Stimulated activated memory B cell treated with anti-CD40 and anti-IgM and Interleukin-4, amounts not matched to agents 10 μg/mL and 1 μg/mL and 100 μg/mL, for 72 hours (primary cell): ENCODE measurements at regions not wholly inside any gene's neighbourhood (a gene's known extent, or its start where the extent isn't known, plus 50 kb on each side); places are given as distances from the start of the nearest gene placed in this dataset.
"Not testable (repeated sequence)": the region's sequence is repeated elsewhere in the genome, so short reads cannot be mapped to it uniquely, and the experiment has no call there.

ENCODE experiments used
- ATAC-seq: fragments of 150-1000 bp; cut with Tn5 transposase; 2 replicates; pipeline ENCODE4 v1.10.0; 2021
- H3K27ac Mint-ChIP-seq: one replicate; pipeline ENCODE4 v1.8.0; 2022; ENCODE audit warnings: mild to moderate bottlenecking, mixed read lengths
- H3K27me3 Mint-ChIP-seq: one replicate; pipeline ENCODE4 v1.8.0; 2022; ENCODE audit warnings: mixed read lengths
- H3K36me3 Mint-ChIP-seq: one replicate; pipeline ENCODE4 v1.8.0; 2022; ENCODE audit warnings: mixed read lengths
- H3K4me1 Mint-ChIP-seq: one replicate; pipeline ENCODE4 v1.8.0; 2022; ENCODE audit warnings: mixed read lengths
- H3K4me3 Mint-ChIP-seq: one replicate; pipeline ENCODE4 v1.8.0; 2022; ENCODE audit warnings: mild to moderate bottlenecking, moderate library complexity, mixed read lengths
- H3K9me3 Mint-ChIP-seq: one replicate; pipeline ENCODE4 v1.8.0; 2022; ENCODE audit warnings: mixed read lengths

- Mint-ChIP-seq H3K9me3 (peaks cover 2% of the 10 kb centered on the region), H3K27me3 (peaks cover 38% of the 10 kb centered on the region), H3K27ac (no peak overlapping the region), H3K4me3 (no peak overlapping the region), H3K4me1 (no peaks in the 10 kb centered on the region), H3K36me3 (no peaks in the 10 kb centered on the region)
- ATAC-seq = no peak
Observed at GRCh38 chr10:2210088-2210487, 472.8 kb upstream of the ADARB2 start.

GRCh38 chr10:2208106-2208505 lies 470.8 kb upstream of the ADARB2 start:
- H3K4me1 Mint-ChIP-seq = no peaks in the 10 kb centered on the region
- H3K27me3 Mint-ChIP-seq = peaks cover 20% of the 10 kb centered on the region
- H3K4me3 Mint-ChIP-seq = no peak overlapping the region
- no peaks in the 10 kb centered on the region for H3K36me3 Mint-ChIP-seq
- H3K27ac Mint-ChIP-seq = no peak overlapping the region
- ATAC-seq = no peak
- peaks cover 5% of the 10 kb centered on the region for H3K9me3 Mint-ChIP-seq

- peaks cover 5% of the 10 kb centered on the region for H3K9me3 Mint-ChIP-seq
- no peak for ATAC-seq
- H3K27me3 Mint-ChIP-seq = peaks cover 20% of the 10 kb centered on the region
- no peak overlapping the region for H3K4me3 Mint-ChIP-seq
- no peaks in the 10 kb centered on the region for H3K4me1 Mint-ChIP-seq
- H3K36me3 Mint-ChIP-seq = no peaks in the 10 kb centered on the region
- H3K27ac Mint-ChIP-seq = no peak overlapping the region
Observed at GRCh38 chr10:2207246-2207922, 470.1 kb upstream of the ADARB2 start.

- Mint-ChIP-seq H3K36me3 (no peaks in the 10 kb centered on the region), H3K27me3 (peaks cover 20% of the 10 kb centered on the region)
Observed at GRCh38 chr10:2205406-2205805, 468.1 kb upstream of the ADARB2 start.

GRCh38 chr10:2202401-2202800 lies 465.1 kb upstream of the ADARB2 start:
- Mint-ChIP-seq H3K36me3 (no peaks in the 10 kb centered on the region), H3K9me3 (peaks cover 3% of the 10 kb centered on the region), H3K4me1 (no peaks in the 10 kb centered on the region), H3K4me3 (no peak overlapping the region), H3K27me3 (peaks cover 12% of the 10 kb centered on the region), H3K27ac (no peak overlapping the region)
- no peak for ATAC-seq

More at GRCh38 chr10:2205406-2205805, 468.1 kb upstream of the ADARB2 start:
- no peak overlapping the region for H3K27ac Mint-ChIP-seq
- H3K4me1 Mint-ChIP-seq = no peaks in the 10 kb centered on the region
- H3K4me3 Mint-ChIP-seq = no peak overlapping the region
- H3K9me3 Mint-ChIP-seq = peaks cover 3% of the 10 kb centered on the region
- ATAC-seq = no peak

- no peak for ATAC-seq
- H3K4me1 Mint-ChIP-seq = no peaks in the 10 kb centered on the region
- H3K4me3 Mint-ChIP-seq = no peak overlapping the region
- H3K27me3 Mint-ChIP-seq = peaks cover 12% of the 10 kb centered on the region
- no peak overlapping the region for H3K27ac Mint-ChIP-seq
- peaks cover 7% of the 10 kb centered on the region for H3K9me3 Mint-ChIP-seq
- no peaks in the 10 kb centered on the region for H3K36me3 Mint-ChIP-seq
Observed at GRCh38 chr10:2201534-2202099, 464.3 kb upstream of the ADARB2 start.

- H3K4me1 Mint-ChIP-seq = no peaks in the 10 kb centered on the region
- no peak overlapping the region for H3K4me3 Mint-ChIP-seq
- no peaks in the 10 kb centered on the region for H3K36me3 Mint-ChIP-seq
- peaks cover 22% of the 10 kb centered on the region for H3K27me3 Mint-ChIP-seq
- ATAC-seq = no peak
- H3K9me3 Mint-ChIP-seq = peaks cover 7% of the 10 kb centered on the region
- H3K27ac Mint-ChIP-seq = no peak overlapping the region
Observed at GRCh38 chr10:2197663-2198062, 460.3 kb upstream of the ADARB2 start.

GRCh38 chr10:2196272-2196671 lies 458.9 kb upstream of the ADARB2 start:
- Mint-ChIP-seq H3K9me3 (peaks cover 7% of the 10 kb centered on the region), H3K27me3 (peaks cover 16% of the 10 kb centered on the region), H3K4me1 (no peaks in the 10 kb centered on the region), H3K4me3 (no peak overlapping the region), H3K27ac (no peak overlapping the region), H3K36me3 (no peaks in the 10 kb centered on the region)
- no peak for ATAC-seq

GRCh38 chr10:2189356-2189755 lies 452.0 kb upstream of the ADARB2 start:
- H3K27ac Mint-ChIP-seq, H3K4me1 Mint-ChIP-seq, H3K27me3 Mint-ChIP-seq, H3K4me3 Mint-ChIP-seq, ATAC-seq, H3K9me3 Mint-ChIP-seq, H3K36me3 Mint-ChIP-seq: not testable (repeated sequence)

GRCh38 chr10:2188371-2188770 lies 451.0 kb upstream of the ADARB2 start:
- Mint-ChIP-seq H3K4me1 (no peaks in the 10 kb centered on the region), H3K36me3 (no peaks in the 10 kb centered on the region)
- no peak for ATAC-seq

GRCh38 chr10:2173327-2173726 lies 436.0 kb upstream of the ADARB2 start:
- Mint-ChIP-seq H3K27ac (no peak overlapping the region), H3K9me3 (no peaks in the 10 kb centered on the region), H3K27me3 (peaks cover 9% of the 10 kb centered on the region), H3K4me1 (no peaks in the 10 kb centered on the region), H3K36me3 (no peaks in the 10 kb centered on the region), H3K4me3 (no peak overlapping the region)
- no peak for ATAC-seq

More at GRCh38 chr10:2188371-2188770, 451.0 kb upstream of the ADARB2 start:
- H3K27ac Mint-ChIP-seq = no peak overlapping the region
- no peak overlapping the region for H3K4me3 Mint-ChIP-seq
- H3K9me3 Mint-ChIP-seq = peaks cover 4% of the 10 kb centered on the region
- H3K27me3 Mint-ChIP-seq = no peaks in the 10 kb centered on the region

- peaks cover 3% of the 10 kb centered on the region for H3K9me3 Mint-ChIP-seq
- ATAC-seq = no peak
- H3K27ac Mint-ChIP-seq = no peak overlapping the region
- no peak overlapping the region for H3K4me3 Mint-ChIP-seq
- no peaks in the 10 kb centered on the region for H3K36me3 Mint-ChIP-seq
- no peaks in the 10 kb centered on the region for H3K4me1 Mint-ChIP-seq
- no peaks in the 10 kb centered on the region for H3K27me3 Mint-ChIP-seq
Observed at GRCh38 chr10:2165771-2166460, 428.6 kb upstream of the ADARB2 start.

- Mint-ChIP-seq H3K4me3 (no peak overlapping the region), H3K36me3 (no peaks in the 10 kb centered on the region), H3K9me3 (no peaks in the 10 kb centered on the region), H3K27me3 (peaks cover 13% of the 10 kb centered on the region), H3K27ac (no peak overlapping the region), H3K4me1 (no peaks in the 10 kb centered on the region)
- no peak for ATAC-seq
Observed at GRCh38 chr10:2150288-2150687, 413.0 kb upstream of the ADARB2 start.

- Mint-ChIP-seq H3K27me3 (peaks cover 14% of the 10 kb centered on the region), H3K4me1 (no peaks in the 10 kb centered on the region), H3K9me3 (no peaks in the 10 kb centered on the region), H3K27ac (no peak overlapping the region), H3K4me3 (no peak overlapping the region), H3K36me3 (no peaks in the 10 kb centered on the region)
- no peak for ATAC-seq
Observed at GRCh38 chr10:2145926-2146478, 408.7 kb upstream of the ADARB2 start.

- Mint-ChIP-seq H3K36me3 (no peaks in the 10 kb centered on the region), H3K9me3 (no peaks in the 10 kb centered on the region), H3K4me1 (no peaks in the 10 kb centered on the region), H3K27me3 (peaks cover 19% of the 10 kb centered on the region), H3K27ac (no peak overlapping the region), H3K4me3 (no peak overlapping the region)
- ATAC-seq = no peak
Observed at GRCh38 chr10:2145491-2145890, 408.2 kb upstream of the ADARB2 start.

GRCh38 chr10:2144584-2144983 lies 407.3 kb upstream of the ADARB2 start:
- Mint-ChIP-seq H3K4me3 (no peak overlapping the region), H3K27ac (no peak overlapping the region), H3K36me3 (no peaks in the 10 kb centered on the region), H3K9me3 (no peaks in the 10 kb centered on the region), H3K4me1 (no peaks in the 10 kb centered on the region), H3K27me3 (peaks cover 22% of the 10 kb centered on the region)
- ATAC-seq = no peak
